T-helper 2 cell treated with Interferon-gamma antibody and Interleukin-4, amounts not matched to agents 5 μg/mL and 100 μg/mL, for 36 hours (primary cell): ENCODE measurements at regions not wholly inside any gene's neighbourhood (a gene's known extent, or its start where the extent isn't known, plus 50 kb on each side); places are given as distances from the start of the nearest gene placed in this dataset.

ENCODE experiments used
- DNase-seq: peaks from one replicate; pipeline ENCODE4 v3.0.0; 2021; ENCODE audit warnings: low spot score
- H3K27ac Mint-ChIP-seq: one replicate; pipeline ENCODE4 v1.8.0; 2021; ENCODE audit warnings: mild to moderate bottlenecking, mixed read lengths
- H3K27me3 Mint-ChIP-seq: one replicate; pipeline ENCODE4 v1.8.0; 2021; ENCODE audit warnings: low read depth, mixed read lengths
- H3K36me3 Mint-ChIP-seq: one replicate; pipeline ENCODE4 v1.8.0; 2021; ENCODE audit warnings: low read depth, mixed read lengths
- H3K4me1 Mint-ChIP-seq: one replicate; pipeline ENCODE4 v1.8.0; 2021; ENCODE audit warnings: low read depth, mixed read lengths
- H3K4me3 Mint-ChIP-seq: one replicate; pipeline ENCODE4 v1.8.0; 2022; ENCODE audit warnings: mild to moderate bottlenecking, moderate library complexity, mixed read lengths
- H3K9me3 Mint-ChIP-seq: one replicate; pipeline ENCODE4 v1.8.0; 2021; ENCODE audit warnings: mixed read lengths

DNA sequence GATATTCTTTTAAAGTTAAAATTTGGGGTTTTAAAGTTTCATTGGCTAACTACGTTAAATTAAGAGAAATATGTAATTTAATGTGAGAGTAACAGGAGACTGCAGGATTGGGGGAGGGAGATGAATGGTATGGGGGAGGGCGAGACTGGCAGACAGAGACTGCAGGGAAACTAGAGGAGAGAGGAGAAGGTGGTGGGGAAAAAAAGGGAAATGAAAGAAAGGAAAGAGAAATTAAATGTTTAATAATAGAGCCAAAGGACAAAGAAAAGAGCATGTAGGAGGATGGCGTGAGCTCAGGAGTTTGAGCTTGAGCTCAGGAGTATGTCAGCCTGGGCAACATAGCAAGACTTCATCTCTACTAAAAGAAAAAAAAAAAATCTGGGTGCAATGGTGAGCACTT lies 115.9 kb downstream of the RFC3 start:
- no peaks in the 10 kb centered on the region for H3K9me3 Mint-ChIP-seq
- no peak overlapping the region for H3K27ac Mint-ChIP-seq
- H3K4me1 Mint-ChIP-seq = no peaks in the 10 kb centered on the region
- H3K27me3 Mint-ChIP-seq = no peaks in the 10 kb centered on the region
- no peak for DNase-seq
- H3K36me3 Mint-ChIP-seq = no peaks in the 10 kb centered on the region
- no peak overlapping the region for H3K4me3 Mint-ChIP-seq

DNA sequence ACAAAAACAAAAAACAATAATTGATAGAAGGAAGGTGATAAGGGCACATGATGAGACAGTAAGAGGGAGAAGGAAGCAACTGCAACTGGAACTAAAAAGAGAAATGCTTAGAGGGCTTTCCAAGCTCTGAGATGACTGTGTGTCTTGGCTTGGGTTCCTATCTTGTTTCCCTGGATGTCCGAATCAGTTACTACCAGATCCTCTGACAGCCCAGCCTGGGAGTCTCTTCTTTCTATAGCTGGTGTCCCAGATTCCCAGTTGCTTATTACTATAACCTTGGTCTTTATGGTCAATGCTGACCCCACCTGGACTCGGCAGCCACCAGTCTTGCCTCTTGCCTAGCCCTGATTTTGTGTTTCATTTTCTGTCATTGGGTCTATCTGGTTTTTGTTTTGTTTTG lies 116.4 kb downstream of the RFC3 start:
- Mint-ChIP-seq H3K4me1 (no peaks in the 10 kb centered on the region), H3K27me3 (no peaks in the 10 kb centered on the region), H3K36me3 (no peaks in the 10 kb centered on the region), H3K4me3 (no peak overlapping the region), H3K9me3 (no peaks in the 10 kb centered on the region), H3K27ac (no peak overlapping the region)
- no peak for DNase-seq

- Mint-ChIP-seq H3K4me1 (no peaks in the 10 kb centered on the region), H3K9me3 (no peaks in the 10 kb centered on the region), H3K36me3 (no peaks in the 10 kb centered on the region), H3K27ac (no peak overlapping the region), H3K27me3 (no peaks in the 10 kb centered on the region), H3K4me3 (no peak overlapping the region)
- DNase-seq = no peak
These were observed 117.0 kb downstream of the RFC3 start for GRCh38 chr13:33934951-33935371.

DNA sequence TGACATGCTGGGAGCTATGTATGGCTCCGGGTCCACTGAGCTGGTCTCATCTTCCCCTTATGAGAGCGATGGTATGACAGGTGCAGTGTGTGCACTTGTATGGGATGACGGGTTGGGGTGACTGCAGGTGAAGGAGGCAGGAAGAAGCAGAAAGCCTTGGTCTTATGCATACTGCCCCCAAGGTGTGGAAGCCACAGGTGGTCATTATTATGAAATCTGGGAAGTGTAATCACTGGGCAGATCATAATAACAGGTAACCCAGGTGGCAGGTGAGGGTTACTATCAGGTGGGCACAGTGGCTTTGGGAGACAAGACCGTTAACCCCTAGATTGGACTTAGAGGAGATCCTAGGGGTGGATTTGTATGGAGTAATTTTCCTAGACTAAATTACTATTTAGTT lies 118.0 kb downstream of the RFC3 start:
- Mint-ChIP-seq H3K4me1 (no peaks in the 10 kb centered on the region), H3K9me3 (no peaks in the 10 kb centered on the region), H3K4me3 (no peak overlapping the region), H3K27ac (no peak overlapping the region), H3K27me3 (no peaks in the 10 kb centered on the region), H3K36me3 (no peaks in the 10 kb centered on the region)
- no peak for DNase-seq

DNA sequence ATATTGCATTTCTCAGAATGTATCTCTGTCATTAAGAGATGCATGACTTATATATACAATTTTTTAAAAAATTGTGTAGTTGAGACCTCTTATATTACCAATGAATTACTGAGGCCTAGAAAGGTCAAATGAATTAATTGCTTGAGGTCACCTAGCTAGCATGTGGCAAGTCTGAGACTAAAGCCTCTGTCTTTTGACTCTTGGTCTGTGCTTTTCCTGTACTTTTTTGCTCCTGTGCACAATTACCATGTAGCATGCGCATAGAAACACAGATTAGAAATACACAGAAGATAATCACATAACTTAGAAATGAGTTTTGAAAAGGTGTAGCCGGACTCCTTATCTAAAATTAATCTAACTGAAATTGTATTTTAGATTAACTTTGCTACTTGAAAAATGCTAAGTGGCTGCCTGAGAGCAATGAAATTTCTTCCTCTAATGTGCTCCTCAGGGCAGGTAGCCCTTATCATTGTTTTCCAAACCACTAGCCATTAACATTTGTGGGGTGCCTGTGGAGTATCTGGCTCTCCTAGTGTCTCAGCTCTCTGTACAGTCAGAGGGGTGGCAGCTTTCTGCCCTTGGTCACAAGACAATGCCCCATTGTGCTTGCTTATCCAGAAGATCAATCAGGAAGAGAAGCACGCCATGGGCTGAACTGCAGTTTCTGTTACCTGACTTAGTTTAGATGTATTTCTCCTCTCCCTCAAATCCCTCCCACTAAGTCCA lies 119.6 kb downstream of the RFC3 start:
- Mint-ChIP-seq H3K36me3 (no peaks in the 10 kb centered on the region), H3K27ac (no peak overlapping the region), H3K27me3 (no peaks in the 10 kb centered on the region), H3K4me3 (no peak overlapping the region), H3K4me1 (no peaks in the 10 kb centered on the region), H3K9me3 (no peaks in the 10 kb centered on the region)
- no peak for DNase-seq

- Mint-ChIP-seq H3K36me3 (no peaks in the 10 kb centered on the region), H3K4me1 (no peaks in the 10 kb centered on the region), H3K27me3 (no peaks in the 10 kb centered on the region), H3K9me3 (no peaks in the 10 kb centered on the region), H3K27ac (no peak overlapping the region), H3K4me3 (no peak overlapping the region)
- DNase-seq = no peak
These were observed 122.3 kb downstream of the RFC3 start for GRCh38 chr13:33940256-33940655.

DNA sequence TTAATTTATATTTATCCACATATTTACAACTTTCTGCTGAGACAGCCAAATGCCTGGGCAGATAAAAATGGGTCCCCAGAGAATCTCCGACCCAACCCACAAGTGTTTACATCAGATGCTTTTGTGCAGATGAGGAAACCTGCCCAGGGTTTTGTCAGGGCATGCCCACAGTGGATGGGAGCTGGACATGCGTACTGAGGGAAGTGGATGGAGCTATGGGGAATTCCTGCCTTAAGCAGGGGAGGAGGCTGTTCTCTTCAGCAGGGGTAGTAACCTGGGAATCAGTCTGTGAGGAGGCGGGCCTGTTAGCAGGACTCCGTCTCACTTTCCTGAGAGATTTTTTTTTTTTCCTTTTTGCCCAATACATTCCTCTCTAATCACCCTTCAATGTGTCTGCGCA lies 122.9 kb downstream of the RFC3 start:
- H3K36me3 Mint-ChIP-seq = no peaks in the 10 kb centered on the region
- DNase-seq = no peak
- H3K4me3 Mint-ChIP-seq = no peak overlapping the region
- no peaks in the 10 kb centered on the region for H3K4me1 Mint-ChIP-seq
- no peak overlapping the region for H3K27ac Mint-ChIP-seq
- no peaks in the 10 kb centered on the region for H3K9me3 Mint-ChIP-seq
- no peaks in the 10 kb centered on the region for H3K27me3 Mint-ChIP-seq

DNA sequence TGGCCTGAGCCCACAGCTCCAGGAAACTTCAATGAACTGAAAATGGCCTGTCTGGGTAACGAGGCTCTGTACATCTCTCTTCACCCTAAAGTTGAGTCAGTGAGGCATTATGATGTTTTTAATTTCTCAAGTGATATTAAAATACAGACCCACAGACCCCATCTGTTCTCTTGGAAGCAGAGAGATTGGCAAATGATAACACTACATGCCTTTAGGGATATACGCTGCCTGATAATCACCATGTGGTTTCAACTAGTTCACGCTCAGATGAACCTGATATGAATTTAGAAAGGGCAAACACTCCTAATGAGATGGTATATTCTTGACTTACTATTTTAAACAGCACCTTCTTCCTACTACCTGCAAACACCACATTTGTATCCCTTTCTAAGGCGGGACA lies 127.5 kb downstream of the RFC3 start:
- DNase-seq = no peak
- H3K27me3 Mint-ChIP-seq = no peaks in the 10 kb centered on the region
- H3K9me3 Mint-ChIP-seq = no peaks in the 10 kb centered on the region
- no peaks in the 10 kb centered on the region for H3K36me3 Mint-ChIP-seq
- H3K4me3 Mint-ChIP-seq = no peak overlapping the region
- no peak overlapping the region for H3K27ac Mint-ChIP-seq
- no peaks in the 10 kb centered on the region for H3K4me1 Mint-ChIP-seq

GRCh38 chr13:33953203-33953602 lies 135.3 kb downstream of the RFC3 start:
- Mint-ChIP-seq H3K9me3 (no peaks in the 10 kb centered on the region), H3K4me3 (no peak overlapping the region), H3K27me3 (no peaks in the 10 kb centered on the region), H3K36me3 (no peaks in the 10 kb centered on the region), H3K4me1 (no peaks in the 10 kb centered on the region), H3K27ac (no peak overlapping the region)
- no peak for DNase-seq

GRCh38 chr13:33953781-33954180 lies 135.8 kb downstream of the RFC3 start:
- Mint-ChIP-seq H3K4me3 (no peak overlapping the region), H3K27ac (no peak overlapping the region), H3K9me3 (no peaks in the 10 kb centered on the region), H3K36me3 (no peaks in the 10 kb centered on the region), H3K4me1 (no peaks in the 10 kb centered on the region), H3K27me3 (no peaks in the 10 kb centered on the region)
- DNase-seq = no peak

- Mint-ChIP-seq H3K36me3 (no peaks in the 10 kb centered on the region), H3K9me3 (no peaks in the 10 kb centered on the region), H3K4me1 (no peaks in the 10 kb centered on the region), H3K4me3 (no peak overlapping the region), H3K27ac (no peak overlapping the region), H3K27me3 (no peaks in the 10 kb centered on the region)
- DNase-seq = no peak
These were observed 138.4 kb downstream of the RFC3 start for GRCh38 chr13:33956346-33956745.

GRCh38 chr13:33957497-33957905 lies 139.6 kb downstream of the RFC3 start:
- no peaks in the 10 kb centered on the region for H3K27me3 Mint-ChIP-seq
- no peak overlapping the region for H3K27ac Mint-ChIP-seq
- no peaks in the 10 kb centered on the region for H3K36me3 Mint-ChIP-seq
- no peaks in the 10 kb centered on the region for H3K4me1 Mint-ChIP-seq
- no peaks in the 10 kb centered on the region for H3K9me3 Mint-ChIP-seq
- no peak overlapping the region for H3K4me3 Mint-ChIP-seq
- DNase-seq = no peak

GRCh38 chr13:33958964-33959363 lies 141.0 kb downstream of the RFC3 start:
- Mint-ChIP-seq H3K9me3 (no peaks in the 10 kb centered on the region), H3K4me1 (no peaks in the 10 kb centered on the region), H3K4me3 (no peak overlapping the region), H3K27ac (no peak overlapping the region), H3K36me3 (no peaks in the 10 kb centered on the region), H3K27me3 (no peaks in the 10 kb centered on the region)
- DNase-seq = no peak

- no peaks in the 10 kb centered on the region for H3K27me3 Mint-ChIP-seq
These were observed 145.2 kb downstream of the RFC3 start for GRCh38 chr13:33963134-33963533.

DNA sequence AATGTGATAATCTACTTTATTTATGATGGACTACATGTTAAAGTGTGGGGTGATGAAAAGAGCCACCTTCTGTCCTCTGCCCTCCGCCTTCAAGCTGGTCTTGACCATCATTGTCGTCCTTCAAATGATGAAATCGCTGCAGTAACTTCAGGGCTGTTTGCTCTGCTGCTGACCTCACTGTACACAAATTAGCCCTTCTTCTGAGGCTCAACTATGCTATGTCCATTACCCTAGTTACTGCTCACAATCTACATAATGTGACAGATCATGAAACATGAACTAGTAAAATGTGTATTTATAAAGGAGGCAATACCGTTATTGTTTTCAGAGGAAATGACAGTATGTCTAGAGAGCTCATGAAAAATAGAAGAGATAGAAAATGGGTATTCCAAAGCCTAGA lies 145.9 kb downstream of the RFC3 start:
- Mint-ChIP-seq H3K27me3 (no peaks in the 10 kb centered on the region), H3K4me3 (no peak overlapping the region), H3K36me3 (no peaks in the 10 kb centered on the region), H3K27ac (no peak overlapping the region), H3K4me1 (no peaks in the 10 kb centered on the region), H3K9me3 (no peaks in the 10 kb centered on the region)
- DNase-seq = no peak

More at GRCh38 chr13:33963134-33963533, 145.2 kb downstream of the RFC3 start:
- DNase-seq = no peak
- Mint-ChIP-seq H3K9me3 (no peaks in the 10 kb centered on the region), H3K36me3 (no peaks in the 10 kb centered on the region), H3K27ac (no peak overlapping the region), H3K4me1 (no peaks in the 10 kb centered on the region), H3K4me3 (no peak overlapping the region)
